ENCODE measurements at regions not wholly inside any gene's neighbourhood (a gene's known extent, or its start where the extent isn't known, plus 50 kb on each side); places are given as distances from the start of the nearest gene placed in this dataset.

GRCh38 chr1:88247666-88248065 lies 436.4 kb upstream of the PKN2 start:
- TF ChIP-seq POLR2A (IDR thresholded peaks at IDR 0.05) (no peak), CTCF (IDR thresholded peaks at IDR 0.05) (no peak)
